GM19043 (cell line): ENCODE measurements at regions not wholly inside any gene's neighbourhood (a gene's known extent, or its start where the extent isn't known, plus 50 kb on each side); places are given as distances from the start of the nearest gene placed in this dataset.

ENCODE experiments used
- ATAC-seq: cut with Tn5 transposase; IDR thresholded peaks from one replicate; pipeline ENCODE4 v1.9.1; 2021; ENCODE audit warnings: low read depth; ENCODE audit not compliant: unreplicated experiment

DNA sequence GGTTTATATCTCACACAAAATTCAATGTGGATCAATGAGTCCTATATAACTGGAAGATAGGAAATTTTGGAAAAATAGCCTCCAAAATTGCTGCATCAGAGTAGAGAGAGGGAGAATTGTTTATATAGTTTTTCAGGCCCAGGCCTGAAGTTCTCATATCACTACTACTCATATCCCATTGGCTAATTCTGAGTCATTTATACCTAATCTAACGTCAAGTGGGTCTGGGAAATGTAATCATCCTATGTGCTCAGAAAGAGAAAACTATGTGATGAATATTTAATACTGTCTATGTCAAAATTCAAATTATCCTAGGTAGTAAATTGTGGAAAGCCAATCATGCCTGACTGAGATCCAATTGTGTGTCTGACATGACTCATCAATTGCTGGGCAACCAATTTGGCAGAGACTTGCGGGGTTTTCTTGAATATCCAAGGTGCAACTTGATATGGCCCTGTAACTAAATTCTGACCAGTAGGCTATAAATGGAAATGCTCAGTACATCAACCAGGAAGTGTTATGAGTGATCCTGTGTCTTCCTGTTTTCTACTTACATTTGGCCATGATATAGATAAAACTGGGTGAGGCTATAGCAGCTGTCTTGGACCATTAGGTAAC lies 744.4 kb downstream of the KCNJ3 start:
- no peak for ATAC-seq

DNA sequence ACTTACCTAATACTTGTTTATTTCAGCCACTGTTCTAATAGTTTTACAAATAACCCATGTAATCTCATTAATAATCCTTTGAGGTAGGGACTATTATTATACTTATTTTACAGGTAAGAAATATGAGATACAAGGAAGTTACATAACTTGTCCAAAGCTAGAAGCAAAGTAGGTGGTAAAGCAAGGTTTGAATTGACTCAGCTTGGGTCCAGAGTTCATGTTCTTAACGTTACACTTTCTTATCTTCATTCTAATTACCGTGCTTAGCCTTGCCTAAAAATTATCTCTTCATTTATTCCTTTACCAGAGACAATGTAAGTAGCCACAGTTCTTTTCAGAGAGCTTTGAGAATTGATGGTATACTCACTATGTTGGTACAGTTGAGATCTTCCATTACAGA lies 743.6 kb downstream of the KCNJ3 start:
- no peak for ATAC-seq

DNA sequence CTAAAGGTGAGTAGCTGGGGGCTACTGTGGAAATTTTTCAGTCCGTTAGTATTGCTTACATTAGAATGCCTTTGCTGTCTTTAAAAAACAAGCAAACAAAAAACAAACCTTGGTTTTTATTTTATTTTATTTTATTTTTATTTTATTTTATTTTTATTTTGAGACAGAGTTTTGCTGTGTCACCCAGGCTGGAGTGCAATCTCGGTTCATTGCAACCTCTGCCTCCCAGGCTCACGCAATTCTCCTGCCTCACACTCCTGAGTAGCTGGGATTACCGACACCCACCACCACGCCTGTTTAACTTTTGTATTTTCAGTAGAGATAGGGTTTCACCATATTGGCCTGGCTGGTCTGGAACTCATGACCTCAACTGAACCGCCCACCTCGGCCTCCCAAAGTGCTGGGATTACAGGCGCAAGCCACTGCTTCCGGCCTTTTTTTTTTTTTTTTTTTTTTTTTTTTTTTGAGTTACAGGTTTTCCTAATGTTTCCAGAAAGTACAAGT lies 732.6 kb downstream of the KCNJ3 start:
- no peak for ATAC-seq

DNA sequence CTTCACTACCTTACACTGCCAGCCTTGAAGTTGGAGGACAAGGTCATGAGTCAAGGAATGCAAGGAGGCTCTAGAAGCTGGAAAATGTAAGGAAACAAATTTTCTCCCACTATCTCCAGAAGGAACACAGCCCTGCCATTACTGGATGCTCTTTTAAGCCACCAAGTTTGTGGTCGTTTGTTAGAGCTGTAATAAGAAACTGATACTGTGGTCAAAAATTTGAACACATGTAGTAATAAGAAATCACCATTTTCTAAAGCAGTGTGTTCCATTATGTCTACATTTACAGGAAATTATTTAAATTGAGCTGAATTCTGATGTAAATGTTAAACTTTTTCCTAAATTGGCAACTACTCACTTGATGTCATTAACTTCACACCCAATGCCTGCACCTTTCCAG lies 729.0 kb downstream of the KCNJ3 start:
- ATAC-seq = no peak

GRCh38 chr2:155424518-155424917 lies 726.0 kb downstream of the KCNJ3 start:
- ATAC-seq = no peak

DNA sequence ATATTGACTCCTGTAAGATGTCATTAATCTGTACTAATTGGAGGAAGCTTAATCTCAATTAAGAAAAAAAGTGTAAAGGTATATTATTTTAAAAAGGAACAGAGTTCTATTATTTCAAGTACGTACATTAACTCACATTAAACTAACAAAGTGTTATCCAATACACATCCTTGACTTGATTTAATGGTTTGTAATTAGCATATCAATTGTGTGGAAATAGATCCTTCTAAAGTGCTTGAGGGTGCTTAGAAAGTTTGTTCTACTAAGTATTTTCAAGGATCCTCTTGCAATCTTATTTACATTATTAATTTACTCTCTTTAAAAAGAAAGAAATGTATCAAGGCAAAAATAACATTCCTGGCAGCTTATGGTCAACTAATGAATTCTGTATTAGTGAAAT lies 720.3 kb downstream of the KCNJ3 start:
- ATAC-seq = no peak

GRCh38 chr2:155412598-155412997 lies 714.1 kb downstream of the KCNJ3 start:
- peak; percentile 81 for ATAC-seq

GRCh38 chr2:155404433-155405002 lies 706.0 kb downstream of the KCNJ3 start:
- ATAC-seq = no peak

GRCh38 chr2:155393406-155393805 lies 694.9 kb downstream of the KCNJ3 start:
- no peak for ATAC-seq

GRCh38 chr2:155391613-155392130 lies 693.2 kb downstream of the KCNJ3 start:
- no peak for ATAC-seq

- no peak for ATAC-seq
Observed at GRCh38 chr2:155389224-155389623, 690.7 kb downstream of the KCNJ3 start.

- ATAC-seq = no peak
Observed at GRCh38 chr2:155384555-155385123, 686.1 kb downstream of the KCNJ3 start.

GRCh38 chr2:155382776-155383175 lies 684.3 kb downstream of the KCNJ3 start:
- no peak for ATAC-seq

GRCh38 chr2:155381436-155381835 lies 682.9 kb downstream of the KCNJ3 start:
- no peak for ATAC-seq

GRCh38 chr2:155379494-155379893 lies 681.0 kb downstream of the KCNJ3 start:
- ATAC-seq = no peak

- no peak for ATAC-seq
Observed at GRCh38 chr2:155377931-155378444, 679.5 kb downstream of the KCNJ3 start.

DNA sequence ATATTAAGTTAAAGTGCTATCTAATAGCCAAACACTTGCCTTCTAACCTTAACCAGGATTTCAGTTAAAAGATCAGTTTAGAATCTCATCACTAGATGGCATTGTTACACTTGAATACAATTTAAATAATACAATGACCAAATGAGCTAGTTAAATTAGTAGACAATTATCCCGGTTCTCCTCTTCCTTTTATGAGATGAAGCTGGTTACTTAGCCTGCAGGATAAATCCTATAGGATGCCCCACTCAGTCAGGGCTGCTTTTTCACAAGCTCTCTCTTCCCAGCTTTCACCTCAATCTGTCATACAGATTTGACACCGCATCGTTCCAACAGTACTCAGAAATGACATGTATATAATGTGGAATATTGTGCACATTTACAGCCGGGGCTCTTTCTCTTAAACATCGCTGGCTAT lies 678.8 kb downstream of the KCNJ3 start:
- ATAC-seq = no peak

- no peak for ATAC-seq
Observed at GRCh38 chr2:155372969-155373368, 674.5 kb downstream of the KCNJ3 start.

DNA sequence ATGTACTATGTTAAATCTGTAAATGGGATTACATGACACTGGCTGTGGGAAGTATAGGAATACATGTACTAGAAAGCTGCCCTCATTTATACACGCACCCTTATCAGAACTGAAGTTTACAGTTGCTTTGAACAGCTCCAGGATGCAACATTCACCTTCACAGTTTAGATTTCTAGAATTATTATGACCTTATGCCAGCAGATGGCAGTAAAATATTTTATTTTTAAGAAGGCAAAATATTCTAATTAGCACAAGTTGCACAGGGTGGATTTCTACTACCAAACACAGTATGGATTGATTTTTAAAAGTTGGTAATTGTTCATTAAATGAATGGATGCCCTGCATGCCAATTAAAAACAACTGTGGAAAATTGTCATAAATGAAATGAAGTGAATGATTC lies 670.4 kb downstream of the KCNJ3 start:
- ATAC-seq = no peak

DNA sequence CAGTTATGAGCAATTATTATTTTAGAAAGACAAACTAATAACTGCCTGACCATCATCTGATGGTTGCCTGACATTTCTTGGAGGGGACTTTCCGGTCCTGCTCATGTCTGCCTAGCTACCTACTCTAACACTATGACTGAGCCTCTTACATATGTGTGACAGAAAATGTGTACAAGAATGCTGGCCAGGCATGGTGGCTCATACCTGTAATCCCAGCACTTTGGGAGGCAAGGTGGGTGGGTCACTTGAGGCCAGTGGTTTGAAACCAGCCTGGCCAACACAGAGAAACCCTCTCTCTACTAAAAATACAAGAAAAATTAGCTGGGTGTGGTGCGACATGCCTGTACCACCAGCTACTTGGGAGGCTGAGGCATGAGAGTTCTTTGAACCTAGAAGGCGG lies 666.3 kb downstream of the KCNJ3 start:
- no peak for ATAC-seq

DNA sequence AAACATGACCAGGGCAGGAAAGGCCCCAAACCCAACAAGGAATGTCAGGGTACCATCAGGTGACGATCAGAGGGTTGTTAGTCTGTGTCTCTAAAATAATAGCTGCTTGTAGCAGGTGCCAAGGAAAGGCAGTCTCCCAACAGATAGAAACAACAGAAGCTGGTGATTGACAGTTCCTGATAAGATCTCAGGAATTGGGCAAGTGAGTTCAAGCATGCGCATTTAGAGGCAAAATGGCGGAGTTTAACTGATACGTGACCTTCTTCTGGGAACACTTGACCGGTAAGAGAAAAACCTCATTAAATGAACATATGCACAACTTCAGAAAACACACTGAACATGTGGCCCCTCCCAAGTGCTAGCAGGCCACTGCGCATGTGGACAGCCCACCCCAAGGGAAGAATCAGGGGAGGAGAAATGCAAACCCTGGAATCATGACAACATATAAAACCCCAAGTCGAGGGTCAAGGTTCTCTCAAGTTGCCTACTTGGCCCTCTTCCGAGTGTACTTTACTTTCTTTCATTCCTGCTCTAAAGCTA lies 664.9 kb downstream of the KCNJ3 start:
- no peak for ATAC-seq
